Left ventricle myocardium superior (tissue), 1 donor: ENCODE measurements at regions not wholly inside any gene's neighbourhood (a gene's known extent, or its start where the extent isn't known, plus 50 kb on each side); places are given as distances from the start of the nearest gene placed in this dataset.
"Not testable (repeated sequence)": the region's sequence is repeated elsewhere in the genome, so short reads cannot be mapped to it uniquely, and the experiment has no call there.

ENCODE experiments used
- ATAC-seq: fragments of 200-7000 bp; cut with Tn5 transposase; one replicate; pipeline ENCODE4 v1.9.1; 2020; ENCODE audit warnings: mild to moderate bottlenecking, moderate library complexity
- DNase-seq: peaks from one replicate; pipeline ENCODE4 v3.0.0-alpha.2; 2020
- intact Hi-C: fragments of 100-400 bp; cut with micrococcal nuclease; formaldehyde crosslinking; loops from one replicate; pipeline ENCODE4 v1.11.0; 2022
- donor health status: DM: no; HTN: yes; CAD: no; lungs with severe emphysema.

GRCh38 chr9:39624048-39624447, 268.6 kb downstream of the SPATA31A1 start:
- ATAC-seq, DNase-seq, intact Hi-C loops: not testable (repeated sequence)

DNA sequence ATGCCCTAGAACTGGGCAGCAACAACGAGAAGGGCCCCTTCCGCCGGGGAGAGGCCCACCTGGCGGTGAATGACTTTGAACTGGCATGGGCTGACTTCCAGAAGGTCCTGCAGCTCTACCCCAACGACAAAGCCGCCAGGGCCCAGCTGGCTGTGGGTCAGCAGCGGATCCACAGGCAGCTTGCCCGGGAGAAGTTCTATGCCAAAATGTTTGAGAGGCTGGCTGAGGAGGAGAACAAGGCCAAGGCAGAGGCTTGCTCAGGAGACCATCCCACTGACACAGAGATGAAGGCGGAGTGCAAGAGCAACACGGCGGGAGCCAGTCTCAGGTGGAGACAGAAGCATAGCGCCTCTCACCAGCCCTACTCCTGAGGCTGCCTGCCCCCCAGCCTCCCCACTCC, 276.6 kb downstream of the SPATA31A1 start:
- intact Hi-C loops, ATAC-seq, DNase-seq: not testable (repeated sequence)

DNA sequence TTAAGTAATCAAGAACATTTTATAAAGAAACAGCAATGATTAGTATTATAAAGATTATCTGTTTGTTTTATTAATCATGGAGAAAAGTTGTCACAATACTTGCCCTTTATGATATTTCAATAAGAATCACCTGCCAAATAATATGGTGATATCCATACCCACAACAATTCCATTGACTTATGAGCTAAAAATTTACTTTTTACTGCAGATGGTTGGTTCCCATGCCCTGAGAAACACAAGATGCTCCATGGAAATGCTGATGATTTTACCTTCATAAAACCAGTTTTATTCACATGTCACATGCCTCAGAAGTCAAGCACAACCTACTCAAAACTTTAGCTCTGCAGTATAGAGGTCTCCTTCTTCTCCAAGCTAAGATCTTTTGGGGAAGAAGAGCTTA, 293.6 kb downstream of the SPATA31A1 start:
- ATAC-seq, DNase-seq, intact Hi-C loops: not testable (repeated sequence)

- ATAC-seq, intact Hi-C loops, DNase-seq: not testable (repeated sequence)
These were observed 301.6 kb downstream of the SPATA31A1 start for GRCh38 chr9:39656960-39657603.

GRCh38 chr9:39663020-39663419, 307.6 kb downstream of the SPATA31A1 start:
- intact Hi-C loops, ATAC-seq, DNase-seq: not testable (repeated sequence)

GRCh38 chr9:39663713-39664112, 308.2 kb downstream of the SPATA31A1 start:
- ATAC-seq, DNase-seq, intact Hi-C loops: not testable (repeated sequence)

DNA sequence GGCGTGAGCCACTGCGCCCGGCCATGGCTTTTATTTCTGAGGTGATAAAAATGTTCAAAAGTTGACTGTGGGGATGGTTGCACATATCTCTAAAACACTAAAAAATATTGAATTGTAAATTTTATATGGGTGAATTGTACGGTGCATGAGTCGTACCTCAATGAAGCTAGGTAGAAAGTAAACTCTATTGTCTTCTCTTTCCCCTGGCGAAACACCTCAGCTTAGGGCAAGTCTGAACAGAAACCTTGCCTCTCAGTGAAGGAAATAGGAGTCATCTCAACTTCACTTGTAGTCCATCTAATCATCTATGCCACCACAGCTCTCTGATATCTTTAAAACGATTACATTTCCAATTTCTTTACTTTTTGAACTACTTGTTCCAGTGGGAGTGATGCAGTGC, 309.6 kb downstream of the SPATA31A1 start:
- intact Hi-C loops, ATAC-seq, DNase-seq: not testable (repeated sequence)

DNA sequence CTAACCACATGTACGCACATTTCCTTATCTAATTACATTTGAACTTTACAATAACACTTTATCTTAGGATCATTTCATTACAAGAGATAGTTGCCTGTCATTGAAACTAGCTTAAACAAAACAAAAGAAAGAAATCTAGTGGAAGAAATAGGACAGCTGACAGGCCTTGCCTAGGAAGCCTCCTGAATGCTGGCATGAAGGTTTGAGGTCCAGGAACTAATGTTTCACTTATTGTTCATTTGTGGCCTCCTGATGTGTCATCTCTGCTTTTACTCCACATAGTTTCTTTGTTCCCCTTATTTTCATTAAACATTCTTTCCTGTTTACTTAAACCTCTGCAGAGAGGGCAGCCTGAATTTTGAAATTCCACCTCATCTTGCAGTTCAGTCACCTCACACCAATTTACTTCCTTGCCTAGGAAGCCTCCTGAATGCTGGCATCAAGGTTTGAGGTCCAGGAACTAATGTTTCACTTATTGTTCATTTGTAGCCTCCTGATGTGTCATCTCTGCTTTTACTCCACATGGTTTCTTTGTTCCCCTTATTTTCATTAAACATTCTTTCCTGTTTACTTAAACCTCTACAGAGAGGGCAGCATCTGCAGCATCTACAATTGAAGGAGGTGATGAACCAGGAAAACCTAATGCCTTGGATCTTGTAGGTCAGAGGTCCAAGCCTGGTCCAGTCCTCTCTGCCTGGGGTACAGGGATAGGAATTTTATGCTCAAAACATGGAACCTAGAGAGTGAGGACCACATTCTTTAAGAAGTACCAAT, 319.2 kb downstream of the SPATA31A1 start:
- intact Hi-C loops, ATAC-seq, DNase-seq: not testable (repeated sequence)

DNA sequence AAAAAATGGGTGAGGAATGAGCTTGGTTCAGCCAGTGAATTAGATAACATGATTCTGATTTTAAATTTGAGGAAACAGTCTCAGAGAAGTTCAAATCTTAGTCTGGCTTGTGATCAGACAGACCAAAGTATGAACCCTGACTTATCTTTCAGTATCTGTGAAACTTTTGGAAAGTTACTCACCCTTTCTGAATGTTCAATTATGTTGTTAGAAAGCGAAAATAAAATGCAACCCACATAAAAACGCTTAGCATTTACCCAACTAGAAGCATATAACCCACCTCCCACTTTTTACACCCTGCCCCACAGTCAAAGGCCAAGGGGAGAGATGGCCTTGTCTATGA, 319.7 kb downstream of the SPATA31A1 start:
- DNase-seq, intact Hi-C loops, ATAC-seq: not testable (repeated sequence)

GRCh38 chr9:39678534-39679263, 323.2 kb downstream of the SPATA31A1 start:
- intact Hi-C loops, DNase-seq, ATAC-seq: not testable (repeated sequence)

DNA sequence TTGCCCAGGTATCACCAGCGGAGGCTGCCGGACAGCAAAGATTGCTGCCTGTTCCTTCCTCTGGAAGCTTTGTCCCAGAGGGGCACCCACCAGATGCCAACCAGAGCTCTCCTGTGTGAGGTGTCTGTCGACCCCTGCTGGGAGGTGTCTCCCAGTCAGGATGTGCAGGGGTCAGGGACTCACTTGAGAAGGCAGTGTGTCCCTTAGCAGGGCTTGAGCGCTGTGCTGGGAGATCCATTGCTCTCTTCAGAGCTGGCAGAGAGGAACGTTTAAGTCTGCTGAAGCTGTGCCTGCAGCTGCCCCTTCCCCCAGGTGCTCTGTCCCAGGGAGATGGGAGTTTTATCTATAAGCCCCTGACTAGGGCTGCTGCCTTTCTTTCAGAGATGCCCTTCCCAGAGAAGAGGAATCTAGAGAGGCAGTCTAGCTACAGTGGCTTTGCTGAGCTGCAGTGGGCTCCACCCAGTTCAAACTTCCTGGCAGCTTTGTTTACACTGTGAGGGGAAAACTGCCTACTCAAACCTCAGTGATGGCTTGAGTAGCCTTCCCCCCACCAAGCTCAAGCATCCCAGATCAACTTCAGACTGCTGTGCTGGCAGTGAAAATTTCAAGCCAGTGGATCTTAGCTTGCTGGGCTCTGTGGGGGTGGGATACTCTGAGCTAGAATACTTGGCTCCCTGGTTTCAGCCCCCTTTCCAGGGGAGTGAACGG, 325.4 kb downstream of the SPATA31A1 start:
- intact Hi-C loops, ATAC-seq: not testable (repeated sequence)

DNA sequence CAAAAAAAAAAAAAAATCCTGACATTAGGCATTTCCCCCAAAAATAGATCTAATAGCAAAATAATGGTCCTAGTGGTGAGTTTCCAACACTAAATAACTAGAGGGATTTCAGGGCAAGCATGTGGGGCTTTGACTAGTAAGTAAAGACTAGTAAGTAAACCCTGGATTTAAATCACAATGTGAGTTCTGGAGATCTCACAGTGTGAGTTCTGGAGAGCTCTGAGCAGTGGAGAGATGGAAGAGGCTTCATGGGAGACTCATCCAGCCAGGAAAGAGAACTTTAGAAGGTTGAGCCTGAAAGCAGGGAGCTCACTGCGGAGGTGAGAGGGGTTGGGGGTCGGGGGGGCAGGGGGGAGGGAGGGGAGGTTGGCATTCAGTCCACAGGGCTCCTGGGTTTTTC, 373.4 kb downstream of the SPATA31A1 start:
- intact Hi-C loops, result not testable (repeated sequence)

More for the DNA sequence above, 325.4 kb downstream of the SPATA31A1 start:
- DNase-seq, result not testable (repeated sequence)

GRCh38 chr9:39744898-39745297, 389.4 kb downstream of the SPATA31A1 start:
- DNase-seq, intact Hi-C loops, ATAC-seq: not testable (repeated sequence)

More for the DNA sequence above, 373.4 kb downstream of the SPATA31A1 start:
- ATAC-seq, DNase-seq: not testable (repeated sequence)

DNA sequence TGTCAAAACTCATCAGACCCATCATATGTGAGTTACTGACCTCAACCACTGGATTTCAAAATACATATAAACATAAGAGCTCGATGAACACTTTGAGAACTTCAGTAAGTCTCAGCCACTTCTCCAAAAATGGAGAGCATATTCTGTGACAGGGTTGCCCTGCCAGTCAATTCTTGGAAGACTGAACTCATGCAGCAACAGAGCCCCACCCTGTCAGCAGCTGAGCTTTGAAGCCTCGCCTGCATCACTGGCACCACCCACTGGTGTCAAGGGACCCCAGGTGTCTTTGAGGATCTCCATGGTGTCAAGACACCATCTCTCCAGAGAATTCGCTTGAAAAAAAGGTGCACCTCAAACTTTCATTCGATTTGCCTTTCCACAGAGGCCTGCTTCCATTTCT, 420.1 kb downstream of the SPATA31A1 start:
- DNase-seq, intact Hi-C loops, ATAC-seq: not testable (repeated sequence)

GRCh38 chr9:39791356-39791755, 435.9 kb downstream of the SPATA31A1 start:
- intact Hi-C loops, result not testable (repeated sequence)
- ATAC-seq (peak; percentile 100), DNase-seq (peak; percentile 63)

DNA sequence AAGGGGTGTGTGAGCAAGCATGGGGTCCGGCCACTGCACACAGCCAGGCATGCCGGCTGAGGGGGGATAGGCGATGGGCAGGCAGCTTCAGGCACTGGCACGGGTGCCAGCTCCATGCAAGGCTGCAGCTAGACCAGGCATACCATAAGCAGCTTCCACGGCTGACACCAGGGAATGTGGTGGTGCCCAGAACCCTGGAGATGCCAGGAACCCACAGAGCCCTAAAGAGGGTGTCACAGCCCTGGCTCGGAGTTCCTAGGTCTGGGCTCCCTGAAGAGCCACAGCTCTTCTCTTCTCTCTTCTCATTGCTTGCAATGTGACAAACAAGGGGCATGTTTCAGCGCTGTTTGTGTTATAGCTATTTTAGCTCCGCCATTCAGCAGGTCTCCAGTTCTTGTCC, 442.5 kb downstream of the SPATA31A1 start:
- ATAC-seq, DNase-seq, intact Hi-C loops: not testable (repeated sequence)

- ATAC-seq, DNase-seq, intact Hi-C loops: not testable (repeated sequence)
These were observed 443.8 kb downstream of the SPATA31A1 start for GRCh38 chr9:39799252-39799651.

- ATAC-seq, DNase-seq, intact Hi-C loops: not testable (repeated sequence)
These were observed 447.1 kb downstream of the SPATA31A1 start for GRCh38 chr9:39802561-39802960.
